Prostate gland (tissue), 2 donors: ENCODE measurements at regions not wholly inside any gene's neighbourhood (a gene's known extent, or its start where the extent isn't known, plus 50 kb on each side); places are given as distances from the start of the nearest gene placed in this dataset.

Source experiments
- DNase-seq: peaks from one replicate; pipeline ENCODE4 v3.0.0-alpha.2; 2019; ENCODE audit warnings: low spot score
- H3K27ac ChIP-seq, 2 donors: fragments of 200-600 bp; sonication (generic); 2 replicates each; pipeline ENCODE4 v1.5.1; 2017 to 2019
- H3K27me3 ChIP-seq: fragments of 200-600 bp; sonication (generic); replicated peaks from 2 replicates; pipeline ENCODE4 v1.5.1; 2019; ENCODE audit not compliant: insufficient read depth
- H3K36me3 ChIP-seq, 2 donors: fragments of 200-600 bp; sonication (generic); 1 replicate in 1 of 2; 2 replicates in 1 of 2; pipeline versions ENCODE4 v1.5.1 to v1.8.1; 2017 to 2019
- H3K4me1 ChIP-seq: fragments of 200-600 bp; sonication (generic); replicated peaks from 2 replicates; pipeline ENCODE4 v1.5.1; 2019
- H3K4me3 ChIP-seq, 2 donors: fragments of 200-600 bp; sonication (generic); 2 replicates each; pipeline ENCODE4 v1.5.1; 2017 to 2019
- H3K9me3 ChIP-seq: fragments of 200-600 bp; sonication (generic); 2 replicates; pipeline ENCODE4 v1.5.1; 2017
- POLR2A ChIP-seq: fragments of 450-650 bp; IDR thresholded peaks from one replicate; pipeline ENCODE4 v1.6.1; 2016; ENCODE audit warnings: antibody characterized with exemption, mild to moderate bottlenecking
- POLR2AphosphoS5 ChIP-seq: sonication (generic); formaldehyde crosslinking; IDR thresholded peaks from one replicate; pipeline ENCODE4 v1.6.1; 2017; ENCODE audit warnings: antibody characterized with exemption
- WGBS: methylation state at CpG from one replicate; pipeline ENCODE4 v1.1.5; 2018; 5-methylcytosine and 5-hydroxymethylcytosine counted together
- intact Hi-C: fragments of 100-400 bp; cut with DNase I; formaldehyde crosslinking; loops from one replicate; pipeline ENCODE4 v1.14.2; 2022
- TF ChIP-seq, protein P1 (sequence below), 4 experiments: fragments of 200-600 bp in 2 of 4; fragments of 450-650 bp in 2 of 4; sonication (generic) in 2 of 4; IDR thresholded peaks; 1 replicate in 3 of 4; 2 replicates in 1 of 4; pipeline ENCODE4 v1.5.1; 2016 to 2019; ENCODE audit warnings: antibody characterized with exemption in 4 of 4, mild to moderate bottlenecking in 2 of 4, moderate library complexity in 2 of 4

DNA sequence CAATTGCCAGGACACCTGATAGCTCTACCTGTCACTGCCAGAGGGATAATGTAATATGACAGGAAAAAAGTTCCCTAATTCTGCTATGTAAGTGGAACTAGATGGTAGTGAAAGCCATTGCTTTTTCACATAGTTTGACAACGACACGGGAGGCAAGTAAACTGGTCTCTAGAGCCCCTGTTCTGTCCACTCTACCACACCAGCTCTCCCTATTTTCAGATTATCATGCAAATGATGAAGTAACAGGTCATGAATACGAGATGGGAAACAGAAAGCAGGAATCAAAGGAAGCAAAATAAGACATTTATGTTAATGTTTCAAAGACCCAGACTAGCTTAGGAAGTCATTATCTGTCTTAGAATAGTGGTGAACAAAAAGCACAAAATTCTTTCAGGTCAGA, 56.2 kb downstream of the TAF11L14 start:
- no peaks in the 10 kb centered on the region for H3K4me1 ChIP-seq
- WGBS = 46% methylated on average over 3 of the region's 3 CpGs
- no peak for DNase-seq
- H3K4me3 ChIP-seq = no peak overlapping the region
- TF ChIP-seq, protein P1, sequence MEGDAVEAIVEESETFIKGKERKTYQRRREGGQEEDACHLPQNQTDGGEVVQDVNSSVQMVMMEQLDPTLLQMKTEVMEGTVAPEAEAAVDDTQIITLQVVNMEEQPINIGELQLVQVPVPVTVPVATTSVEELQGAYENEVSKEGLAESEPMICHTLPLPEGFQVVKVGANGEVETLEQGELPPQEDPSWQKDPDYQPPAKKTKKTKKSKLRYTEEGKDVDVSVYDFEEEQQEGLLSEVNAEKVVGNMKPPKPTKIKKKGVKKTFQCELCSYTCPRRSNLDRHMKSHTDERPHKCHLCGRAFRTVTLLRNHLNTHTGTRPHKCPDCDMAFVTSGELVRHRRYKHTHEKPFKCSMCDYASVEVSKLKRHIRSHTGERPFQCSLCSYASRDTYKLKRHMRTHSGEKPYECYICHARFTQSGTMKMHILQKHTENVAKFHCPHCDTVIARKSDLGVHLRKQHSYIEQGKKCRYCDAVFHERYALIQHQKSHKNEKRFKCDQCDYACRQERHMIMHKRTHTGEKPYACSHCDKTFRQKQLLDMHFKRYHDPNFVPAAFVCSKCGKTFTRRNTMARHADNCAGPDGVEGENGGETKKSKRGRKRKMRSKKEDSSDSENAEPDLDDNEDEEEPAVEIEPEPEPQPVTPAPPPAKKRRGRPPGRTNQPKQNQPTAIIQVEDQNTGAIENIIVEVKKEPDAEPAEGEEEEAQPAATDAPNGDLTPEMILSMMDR (IDR thresholded peaks at IDR 0.05) = no peak
- TF ChIP-seq POLR2A (no peak), POLR2AphosphoS5 (no peak)
- no peaks in the 10 kb centered on the region for H3K9me3 ChIP-seq
- H3K27me3 ChIP-seq = no peaks in the 10 kb centered on the region
- no peaks in the 10 kb centered on the region for H3K36me3 ChIP-seq
- intact Hi-C loops = no loop called here
- H3K27ac ChIP-seq = no peak overlapping the region

DNA sequence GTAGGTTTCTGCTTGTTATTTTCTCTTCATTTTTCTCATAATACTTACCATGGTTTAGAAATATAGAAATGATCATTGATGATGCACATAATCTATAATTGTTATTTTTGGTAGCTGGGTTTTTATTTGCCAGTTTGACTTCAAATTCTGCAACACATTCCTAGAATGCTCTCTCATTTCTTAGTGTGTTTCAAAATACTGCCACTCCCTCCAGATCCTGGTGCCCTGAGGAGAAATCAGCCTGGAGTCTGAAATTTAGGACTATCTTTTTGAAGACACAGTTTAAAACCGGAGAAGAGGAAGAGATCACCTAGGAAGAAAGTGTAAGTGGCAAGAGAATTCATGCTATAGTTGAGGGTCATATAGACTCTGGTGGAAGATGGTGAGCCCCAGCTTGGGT, 57.5 kb downstream of the TAF11L14 start:
- Histone ChIP-seq H3K9me3 (no peaks in the 10 kb centered on the region), H3K27ac (no peak overlapping the region), H3K4me3 (no peak overlapping the region), H3K36me3 (no peaks in the 10 kb centered on the region), H3K27me3 (no peaks in the 10 kb centered on the region), H3K4me1 (no peaks in the 10 kb centered on the region)
- DNase-seq = no peak
- TF ChIP-seq POLR2AphosphoS5 (no peak), POLR2A (no peak)
- TF ChIP-seq, protein P1 (IDR thresholded peaks at IDR 0.05) = no peak
- 79% methylated on average over 1 of the region's 1 CpG for WGBS
- intact Hi-C loops = no loop called here

DNA sequence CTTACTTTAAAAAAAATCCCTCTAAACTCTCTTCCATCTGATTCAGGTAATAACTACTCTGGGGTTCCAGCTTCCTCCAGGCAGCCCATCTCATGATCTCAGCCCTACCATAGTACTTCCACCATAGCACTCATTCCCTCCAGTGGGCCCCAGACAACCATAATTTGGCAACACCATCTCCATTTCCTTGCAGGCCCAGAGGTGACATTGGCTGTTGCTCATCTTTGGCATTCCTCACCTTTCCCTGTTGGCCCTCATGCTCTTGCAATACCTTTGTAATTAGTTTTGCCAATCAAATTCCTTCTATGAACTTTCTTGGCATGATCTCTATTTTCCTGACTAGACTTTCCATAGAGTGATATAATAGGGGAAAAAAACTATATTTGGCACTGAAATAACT, 60.1 kb downstream of the TAF11L14 start:
- H3K27me3 ChIP-seq = no peaks in the 10 kb centered on the region
- no peaks in the 10 kb centered on the region for H3K9me3 ChIP-seq
- no peak overlapping the region for H3K27ac ChIP-seq
- H3K4me1 ChIP-seq = no peaks in the 10 kb centered on the region
- DNase-seq = no peak
- intact Hi-C loops = no loop called here
- H3K36me3 ChIP-seq = no peaks in the 10 kb centered on the region
- no peak overlapping the region for H3K4me3 ChIP-seq
- TF ChIP-seq POLR2AphosphoS5 = no peak
- TF ChIP-seq POLR2A = no peak
- TF ChIP-seq, protein P1 (IDR thresholded peaks at IDR 0.05) = no peak

DNA sequence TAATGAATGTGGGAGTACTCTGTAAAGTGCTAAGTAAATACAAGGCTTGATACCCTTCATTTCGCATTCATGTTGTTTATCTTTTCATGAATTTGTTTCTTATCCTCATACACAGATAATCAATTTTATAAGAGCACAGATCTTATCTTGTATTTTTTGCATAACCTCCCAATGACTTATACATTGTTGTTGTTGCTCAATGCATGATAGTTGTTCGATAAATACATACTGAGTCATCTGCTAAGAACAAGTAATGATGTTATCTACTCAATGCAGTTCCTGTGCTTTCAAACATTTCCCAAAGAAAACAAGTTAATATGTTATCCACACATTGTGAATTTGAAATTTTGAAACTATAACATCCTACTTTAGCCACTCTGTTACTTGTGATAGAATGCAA, 60.7 kb downstream of the TAF11L14 start:
- TF ChIP-seq, protein P1 (IDR thresholded peaks at IDR 0.05) = no peak
- H3K27me3 ChIP-seq = no peaks in the 10 kb centered on the region
- intact Hi-C loops = no loop called here
- no peaks in the 10 kb centered on the region for H3K36me3 ChIP-seq
- H3K27ac ChIP-seq = no peak overlapping the region
- no peaks in the 10 kb centered on the region for H3K9me3 ChIP-seq
- WGBS = 45% methylated on average over 2 of the region's 2 CpGs
- no peak overlapping the region for H3K4me3 ChIP-seq
- H3K4me1 ChIP-seq = no peaks in the 10 kb centered on the region
- no peak for DNase-seq

DNA sequence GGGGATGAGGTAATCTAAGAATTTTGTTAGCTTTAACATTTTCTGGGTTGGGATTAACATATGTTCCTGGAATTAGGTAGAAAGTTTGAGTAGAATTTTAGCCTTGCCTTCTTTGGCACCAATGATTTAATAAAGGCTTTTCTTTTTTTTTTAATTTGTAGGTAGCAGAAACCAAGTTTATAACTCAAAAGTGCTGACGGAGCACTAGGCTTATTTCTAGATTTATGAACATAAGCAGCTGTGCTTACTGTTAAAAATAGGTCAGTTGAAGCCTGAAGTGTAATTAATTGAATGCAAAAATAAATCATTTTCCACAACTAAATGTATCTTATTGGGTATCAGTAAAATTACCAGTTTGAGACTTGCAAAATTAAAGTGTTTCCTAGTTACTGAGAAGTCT, 62.4 kb downstream of the TAF11L14 start:
- Histone ChIP-seq H3K27me3 (no peaks in the 10 kb centered on the region), H3K27ac (no peak overlapping the region), H3K36me3 (no peaks in the 10 kb centered on the region), H3K4me3 (no peak overlapping the region), H3K4me1 (no peaks in the 10 kb centered on the region), H3K9me3 (no peaks in the 10 kb centered on the region)
- intact Hi-C loops = no loop called here
- WGBS = 51% methylated on average over 1 of the region's 1 CpG
- TF ChIP-seq POLR2AphosphoS5 (no peak), POLR2A (no peak)
- TF ChIP-seq, protein P1 (IDR thresholded peaks at IDR 0.05) = no peak
- no peak for DNase-seq
